SK-N-SH treated with all-trans-retinoic acid at 6 μM for 48 hours (cell line): ENCODE measurements at regions not wholly inside any gene's neighbourhood (a gene's known extent, or its start where the extent isn't known, plus 50 kb on each side); places are given as distances from the start of the nearest gene placed in this dataset.

Experiments
- ARNTL ChIP-seq: fragments of 450-650 bp; formaldehyde crosslinking; IDR thresholded peaks from 2 replicates; pipeline ENCODE4 v1.5.0; 2020; ENCODE audit warnings: low read depth, mild to moderate bottlenecking, moderate library complexity, borderline replicate concordance
- SNAI2 ChIP-seq: fragments of 250-450 bp; sonication (Bioruptor Pico); IDR thresholded peaks from 2 replicates; pipeline ENCODE4 v1.5.0; 2020; ENCODE audit warnings: mild to moderate bottlenecking, moderate library complexity
- TF ChIP-seq, protein P1 (sequence below): fragments of 250-450 bp; sonication (Bioruptor Pico); IDR thresholded peaks from 2 replicates; pipeline ENCODE4 v1.8.0; 2020; ENCODE audit warnings: mild to moderate bottlenecking, moderate library complexity, borderline replicate concordance

DNA sequence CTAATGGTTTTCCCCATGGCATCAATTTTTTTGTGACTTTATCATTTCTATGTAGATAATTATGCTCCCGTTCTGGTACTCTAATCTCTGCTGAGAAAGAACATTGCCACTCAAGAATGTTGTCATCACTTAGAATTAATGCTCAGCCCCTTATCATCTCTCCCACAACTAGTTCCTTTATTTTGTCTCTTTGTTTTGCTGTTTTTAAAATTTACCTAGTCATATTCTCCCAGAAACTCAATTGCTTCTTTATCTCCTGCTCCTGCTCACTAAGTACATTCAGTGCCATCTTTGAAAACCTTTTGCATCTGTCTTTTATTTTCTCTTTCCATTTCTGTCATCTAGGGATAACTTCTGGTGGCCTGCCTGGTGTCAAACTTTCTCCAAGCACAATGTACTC, 324.9 kb upstream of the MTPN start:
- TF ChIP-seq, protein P1, sequence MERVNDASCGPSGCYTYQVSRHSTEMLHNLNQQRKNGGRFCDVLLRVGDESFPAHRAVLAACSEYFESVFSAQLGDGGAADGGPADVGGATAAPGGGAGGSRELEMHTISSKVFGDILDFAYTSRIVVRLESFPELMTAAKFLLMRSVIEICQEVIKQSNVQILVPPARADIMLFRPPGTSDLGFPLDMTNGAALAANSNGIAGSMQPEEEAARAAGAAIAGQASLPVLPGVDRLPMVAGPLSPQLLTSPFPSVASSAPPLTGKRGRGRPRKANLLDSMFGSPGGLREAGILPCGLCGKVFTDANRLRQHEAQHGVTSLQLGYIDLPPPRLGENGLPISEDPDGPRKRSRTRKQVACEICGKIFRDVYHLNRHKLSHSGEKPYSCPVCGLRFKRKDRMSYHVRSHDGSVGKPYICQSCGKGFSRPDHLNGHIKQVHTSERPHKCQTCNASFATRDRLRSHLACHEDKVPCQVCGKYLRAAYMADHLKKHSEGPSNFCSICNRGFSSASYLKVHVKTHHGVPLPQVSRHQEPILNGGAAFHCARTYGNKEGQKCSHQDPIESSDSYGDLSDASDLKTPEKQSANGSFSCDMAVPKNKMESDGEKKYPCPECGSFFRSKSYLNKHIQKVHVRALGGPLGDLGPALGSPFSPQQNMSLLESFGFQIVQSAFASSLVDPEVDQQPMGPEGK (CRISPR knock-in tag): no peak
- TF ChIP-seq ARNTL (CRISPR knock-in tag) (no peak), SNAI2 (CRISPR knock-in tag) (no peak)
